KMS-11 (cell line): ENCODE measurements at regions not wholly inside any gene's neighbourhood (a gene's known extent, or its start where the extent isn't known, plus 50 kb on each side); places are given as distances from the start of the nearest gene placed in this dataset.

Experiments
- H2AFZ ChIP-seq: fragments of 200-600 bp; sonication (generic); 2 replicates; pipeline ENCODE4 v1.6.1; 2016; ENCODE audit warnings: antibody characterized with exemption, mixed run types, low read depth
- H3K27ac ChIP-seq: fragments of 200-600 bp; sonication (generic); 2 replicates; pipeline ENCODE4 v1.6.1; 2016; ENCODE audit warnings: mild to moderate bottlenecking, mixed run types
- H3K27me3 ChIP-seq: fragments of 200-600 bp; sonication (generic); 2 replicates; pipeline ENCODE4 v1.6.1; 2017; ENCODE audit warnings: mild to moderate bottlenecking, low read depth, mixed run types, moderate library complexity; ENCODE audit not compliant: insufficient read depth
- H3K36me3 ChIP-seq: fragments of 200-600 bp; sonication (generic); 2 replicates; pipeline ENCODE4 v1.6.1; 2017; ENCODE audit warnings: mild to moderate bottlenecking, mixed run types; ENCODE audit not compliant: insufficient read depth
- H3K4me1 ChIP-seq: fragments of 200-600 bp; sonication (generic); 2 replicates; pipeline ENCODE4 v1.6.1; 2016; ENCODE audit warnings: mild to moderate bottlenecking, low read depth, mixed run types; ENCODE audit not compliant: poor library complexity, severe bottlenecking
- H3K4me2 ChIP-seq: fragments of 200-600 bp; sonication (generic); 2 replicates; pipeline ENCODE4 v1.7.0; 2016; ENCODE audit warnings: mild to moderate bottlenecking, mixed run types
- H3K4me3 ChIP-seq: fragments of 200-600 bp; sonication (generic); IDR thresholded peaks from 2 replicates; pipeline ENCODE4 v1.6.1; 2017; ENCODE audit warnings: low read depth, low read length, mixed read lengths; ENCODE audit not compliant: insufficient read depth
- H3K79me2 ChIP-seq: fragments of 200-600 bp; sonication (generic); 2 replicates; pipeline ENCODE4 v1.6.1; 2016; ENCODE audit warnings: low read depth, mixed run types; ENCODE audit not compliant: insufficient read depth
- H3K9ac ChIP-seq: fragments of 200-600 bp; sonication (generic); 2 replicates; pipeline ENCODE4 v1.6.1; 2016; ENCODE audit warnings: mild to moderate bottlenecking, mixed run types
- H4K20me1 ChIP-seq: fragments of 200-600 bp; sonication (generic); 2 replicates; pipeline ENCODE4 v1.6.1; 2016; ENCODE audit warnings: mild to moderate bottlenecking, mixed run types; ENCODE audit not compliant: insufficient read depth
- CTCF ChIP-seq: fragments of 200-600 bp; sonication (generic); conservative IDR thresholded peaks from 2 replicates; pipeline ENCODE4 v1.6.1; 2017; ENCODE audit warnings: low read depth, mild to moderate bottlenecking, antibody characterized with exemption, low read length, moderate library complexity, mixed read lengths

- TF ChIP-seq CTCF = no peak
- Histone ChIP-seq H3K4me1 (no peaks in the 10 kb centered on the region), H3K27ac (no peak overlapping the region), H3K79me2 (no peaks in the 10 kb centered on the region), H4K20me1 (no peaks in the 10 kb centered on the region), H2AFZ (no peak overlapping the region), H3K4me2 (no peak overlapping the region), H3K4me3 (no peak overlapping the region), H3K9ac (no peak overlapping the region), H3K27me3 (peaks cover 81% of the 10 kb centered on the region), H3K36me3 (no peaks in the 10 kb centered on the region)
Observed at GRCh38 chr1:30816211-30817076, 58.9 kb upstream of the LAPTM5 start.

- Histone ChIP-seq H4K20me1 (no peaks in the 10 kb centered on the region), H3K79me2 (no peaks in the 10 kb centered on the region), H2AFZ (no peak overlapping the region), H3K27me3 (peaks cover 83% of the 10 kb centered on the region), H3K9ac (no peak overlapping the region), H3K27ac (no peak overlapping the region), H3K36me3 (no peaks in the 10 kb centered on the region), H3K4me3 (no peak overlapping the region), H3K4me2 (no peak overlapping the region), H3K4me1 (no peaks in the 10 kb centered on the region)
- TF ChIP-seq CTCF = no peak
Observed at GRCh38 chr1:30815556-30815955, 58.0 kb upstream of the LAPTM5 start.

- no peak overlapping the region for H3K27ac ChIP-seq
- H4K20me1 ChIP-seq = no peaks in the 10 kb centered on the region
- H3K79me2 ChIP-seq = no peaks in the 10 kb centered on the region
- TF ChIP-seq CTCF = no peak
- H3K4me1 ChIP-seq = no peaks in the 10 kb centered on the region
- peaks cover 85% of the 10 kb centered on the region for H3K27me3 ChIP-seq
- no peaks in the 10 kb centered on the region for H3K36me3 ChIP-seq
- H2AFZ ChIP-seq = no peak overlapping the region
- H3K4me2 ChIP-seq = no peak overlapping the region
- no peak overlapping the region for H3K4me3 ChIP-seq
- H3K9ac ChIP-seq = no peak overlapping the region
Observed at GRCh38 chr1:30814292-30814691, 56.7 kb upstream of the LAPTM5 start.

- no peak overlapping the region for H2AFZ ChIP-seq
- H4K20me1 ChIP-seq = no peaks in the 10 kb centered on the region
- no peak overlapping the region for H3K27ac ChIP-seq
- H3K27me3 ChIP-seq = peaks cover 87% of the 10 kb centered on the region
- H3K4me2 ChIP-seq = no peak overlapping the region
- H3K79me2 ChIP-seq = no peaks in the 10 kb centered on the region
- no peak overlapping the region for H3K9ac ChIP-seq
- no peaks in the 10 kb centered on the region for H3K4me1 ChIP-seq
- H3K36me3 ChIP-seq = no peaks in the 10 kb centered on the region
- no peak for TF ChIP-seq CTCF
- H3K4me3 ChIP-seq = no peak overlapping the region
Observed at GRCh38 chr1:30812076-30812475, 54.5 kb upstream of the LAPTM5 start.
